Cerebellar nuclear complex (tissue), 1 donor: ENCODE measurements at regions not wholly inside any gene's neighbourhood (a gene's known extent, or its start where the extent isn't known, plus 50 kb on each side); places are given as distances from the start of the nearest gene placed in this dataset.

Source experiments
- DNase-seq, 2 experiments: peaks; one replicate each; lab custom pipeline; 2025; lab: John Stamatoyannopoulos, UW

- DNase-seq: no peak
Observed at GRCh38 chr11:27858866-27859265, 158.6 kb upstream of the BDNF start.

GRCh38 chr11:27857588-27857987 lies 157.3 kb upstream of the BDNF start:
- no peak for DNase-seq

- no peak for DNase-seq
Observed at GRCh38 chr11:27857014-27857413, 156.8 kb upstream of the BDNF start.

GRCh38 chr11:27848423-27848822 lies 148.2 kb upstream of the BDNF start:
- no peak for DNase-seq

- no peak for DNase-seq
Observed at GRCh38 chr11:27847496-27847895, 147.2 kb upstream of the BDNF start.

GRCh38 chr11:27842290-27842689 lies 142.0 kb upstream of the BDNF start:
- DNase-seq: no peak

- DNase-seq: no peak
Observed at GRCh38 chr11:27841023-27841422, 140.8 kb upstream of the BDNF start.

- no peak for DNase-seq
Observed at GRCh38 chr11:27839226-27839913, 139.1 kb upstream of the BDNF start.

- DNase-seq: no peak
Observed at GRCh38 chr11:27838674-27839073, 138.4 kb upstream of the BDNF start.

- DNase-seq: no peak
Observed at GRCh38 chr11:27837895-27838563, 137.8 kb upstream of the BDNF start.

GRCh38 chr11:27830206-27830605 lies 130.0 kb upstream of the BDNF start:
- peak in 1 of 2 experiments; percentile 15 for DNase-seq

- no peak for DNase-seq
Observed at GRCh38 chr11:27820249-27820648, 120.0 kb upstream of the BDNF start.

- no peak for DNase-seq
Observed at GRCh38 chr11:27816197-27816596, 115.9 kb upstream of the BDNF start.

GRCh38 chr11:27812341-27812740 lies 112.1 kb upstream of the BDNF start:
- no peak for DNase-seq

- no peak for DNase-seq
Observed at GRCh38 chr11:27807596-27807995, 107.3 kb upstream of the BDNF start.

GRCh38 chr11:27806122-27806521 lies 105.9 kb upstream of the BDNF start:
- DNase-seq: no peak

GRCh38 chr11:27795955-27796861 lies 96.0 kb upstream of the BDNF start:
- no peak for DNase-seq

- no peak for DNase-seq
Observed at GRCh38 chr11:27786864-27787263, 86.6 kb upstream of the BDNF start.

- DNase-seq: no peak
Observed at GRCh38 chr11:27786331-27786730, 86.1 kb upstream of the BDNF start.

- no peak for DNase-seq
Observed at GRCh38 chr11:27783701-27784355, 83.6 kb upstream of the BDNF start.

- no peak for DNase-seq
Observed at GRCh38 chr11:27777033-27777432, 76.8 kb upstream of the BDNF start.

- no peak for DNase-seq
Observed at GRCh38 chr11:27773884-27774283, 73.6 kb upstream of the BDNF start.
